A549 (cell line): ENCODE measurements at regions not wholly inside any gene's neighbourhood (a gene's known extent, or its start where the extent isn't known, plus 50 kb on each side); places are given as distances from the start of the nearest gene placed in this dataset.

Source experiments
- CBX8 ChIP-seq: fragments of 200-600 bp; sonication (generic); IDR thresholded peaks from 2 replicates; pipeline ENCODE4 v1.6.1; 2016
- CTCF ChIP-seq: fragments of >200 bp; sonication (Bioruptor Twin); formaldehyde crosslinking; IDR thresholded peaks from 3 replicates; pipeline ENCODE4 v1.5.1; 2016
- MAZ ChIP-seq: fragments of 150-350 bp; IDR thresholded peaks from 2 replicates; pipeline ENCODE4 v1.6.1; 2014; ENCODE audit warnings: antibody characterized with exemption, low read depth, low read length, borderline replicate concordance
- NFE2L2 ChIP-seq: fragments of 150-350 bp; conservative IDR thresholded peaks from 2 replicates; pipeline ENCODE4 v1.6.1; 2014; ENCODE audit warnings: low read length
- PHF8 ChIP-seq: fragments of 200-600 bp; sonication (generic); IDR thresholded peaks from 2 replicates; pipeline ENCODE4 v1.6.1; 2016; ENCODE audit warnings: low read depth, mild to moderate bottlenecking, antibody characterized with exemption, moderate library complexity, borderline replicate concordance
- POLR2A ChIP-seq: IDR thresholded peaks from 2 replicates; pipeline ENCODE4 v1.6.1; 2012; ENCODE audit warnings: mild to moderate bottlenecking, low read length
- RAD21 ChIP-seq, 2 experiments: fragments of >200 bp in 1 of 2; sonication (Bioruptor Twin) in 1 of 2; formaldehyde crosslinking in 1 of 2; IDR thresholded peaks in 1 of 2; conservative IDR thresholded peaks in 1 of 2; 2 replicates in 1 of 2; 3 replicates in 1 of 2; pipeline ENCODE4 v1.6.1; 2012 to 2018; ENCODE audit warnings: inconsistent platforms in 1 of 2
- RFX5 ChIP-seq: fragments of 450-650 bp; IDR thresholded peaks from 2 replicates; pipeline ENCODE4 v1.7.1; 2014; ENCODE audit warnings: antibody characterized with exemption, mild to moderate bottlenecking, moderate library complexity
- SMC3 ChIP-seq: fragments of >200 bp; sonication (Bioruptor Twin); formaldehyde crosslinking; IDR thresholded peaks from 3 replicates; pipeline ENCODE4 v1.6.1; 2018; ENCODE audit warnings: inconsistent platforms

DNA sequence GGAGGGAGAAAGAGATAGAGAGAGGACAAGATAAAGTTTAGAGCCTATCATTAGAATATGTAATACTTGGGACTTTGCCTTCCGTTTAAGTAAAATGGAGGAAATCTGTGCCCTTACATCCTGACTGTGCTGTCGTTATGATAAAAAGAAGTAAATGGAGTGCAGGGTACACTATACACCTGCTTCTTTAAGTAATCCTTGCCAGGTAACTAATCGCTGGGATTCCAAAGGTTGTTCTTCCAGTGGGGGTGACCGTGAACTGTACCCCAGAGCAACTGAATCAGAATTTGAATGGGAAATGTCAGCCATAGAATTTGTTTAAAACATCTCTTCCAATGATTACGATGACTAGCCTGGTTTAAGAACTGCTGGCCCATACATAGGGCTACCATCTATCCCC is 126.1 kb upstream of the EEA1 start:
- TF ChIP-seq CTCF, result no peak
- no peak for TF ChIP-seq SMC3
- TF ChIP-seq RAD21 (conservative IDR thresholded peaks at IDR 0.05 in 1 of 2, IDR thresholded peaks at IDR 0.05 in 1 of 2), result no peak
- TF ChIP-seq RFX5, result no peak
- no peak for TF ChIP-seq CBX8
- TF ChIP-seq PHF8, result no peak
- no peak for TF ChIP-seq NFE2L2
- TF ChIP-seq POLR2A, result no peak
- no peak for TF ChIP-seq MAZ
